HUES48 (cell line): ENCODE measurements at regions not wholly inside any gene's neighbourhood (a gene's known extent, or its start where the extent isn't known, plus 50 kb on each side); places are given as distances from the start of the nearest gene placed in this dataset.

Experiments used
- H3K27ac ChIP-seq: one replicate; pipeline ENCODE4 v1.7.0; 2013; ENCODE audit warnings: low read depth, low read length, inconsistent platforms
- H3K27me3 ChIP-seq: 2 replicates; pipeline ENCODE4 v1.6.1; 2013; ENCODE audit warnings: mild to moderate bottlenecking, low read length; ENCODE audit not compliant: control insufficient read depth, insufficient read depth
- H3K36me3 ChIP-seq: 2 replicates; pipeline ENCODE4 v1.6.1; 2013; ENCODE audit warnings: low read length; ENCODE audit not compliant: control insufficient read depth, insufficient read depth
- H3K4me1 ChIP-seq: 2 replicates; pipeline ENCODE4 v1.6.1; 2013; ENCODE audit warnings: mild to moderate bottlenecking, low read length; ENCODE audit not compliant: control insufficient read depth, insufficient read depth
- H3K4me3 ChIP-seq: 2 replicates; pipeline ENCODE4 v1.5.1; 2013; ENCODE audit warnings: mild to moderate bottlenecking, low read depth, low read length
- H3K9ac ChIP-seq: 2 replicates; pipeline ENCODE4 v1.6.1; 2013; ENCODE audit warnings: mild to moderate bottlenecking, low read depth, low read length, moderate library complexity
- H3K9me3 ChIP-seq: 2 replicates; pipeline ENCODE4 v1.6.1; 2013; ENCODE audit warnings: low read length; ENCODE audit not compliant: control insufficient read depth, insufficient read depth

DNA sequence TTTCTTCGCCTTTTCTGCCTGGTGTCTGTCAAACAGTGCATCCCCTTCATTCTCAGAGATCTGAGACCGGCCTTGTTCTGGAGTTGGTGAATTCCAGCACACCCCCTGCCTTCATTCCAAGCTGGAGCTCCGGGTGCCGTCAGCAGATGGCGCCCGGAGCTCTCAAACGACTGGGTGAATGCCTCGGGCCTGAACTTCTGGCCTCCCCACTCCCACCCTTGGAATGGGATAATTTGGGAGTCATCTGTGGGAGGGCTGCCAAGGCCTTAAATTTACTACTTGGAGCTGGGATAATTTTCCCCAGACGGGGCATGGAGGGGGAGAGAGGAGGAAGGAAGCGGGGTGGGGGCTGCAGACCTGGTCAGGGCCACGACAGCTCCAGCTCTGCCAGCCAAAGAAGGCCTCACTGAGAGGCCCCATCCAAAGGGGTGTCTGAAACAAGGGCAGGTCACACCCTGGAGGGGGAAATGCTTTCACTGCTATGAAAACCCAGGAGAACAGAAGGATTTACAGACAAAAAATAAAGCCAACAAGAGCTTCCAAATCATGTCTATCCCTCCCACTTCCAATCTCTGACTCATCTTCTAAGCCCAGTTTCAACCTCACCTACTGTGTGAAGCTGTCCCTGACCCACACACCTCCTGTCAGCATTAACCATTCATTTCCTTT is 187.9 kb downstream of the OPA1 start:
- H3K4me3 ChIP-seq, result no peak overlapping the region
- no peak overlapping the region for H3K9ac ChIP-seq
- peaks cover 31% of the 10 kb centered on the region for H3K4me1 ChIP-seq
- H3K27ac ChIP-seq, result peak overlapping the region; percentile 60
- H3K27me3 ChIP-seq, result peaks cover 44% of the 10 kb centered on the region
- no peaks in the 10 kb centered on the region for H3K36me3 ChIP-seq
- H3K9me3 ChIP-seq, result no peaks in the 10 kb centered on the region

DNA sequence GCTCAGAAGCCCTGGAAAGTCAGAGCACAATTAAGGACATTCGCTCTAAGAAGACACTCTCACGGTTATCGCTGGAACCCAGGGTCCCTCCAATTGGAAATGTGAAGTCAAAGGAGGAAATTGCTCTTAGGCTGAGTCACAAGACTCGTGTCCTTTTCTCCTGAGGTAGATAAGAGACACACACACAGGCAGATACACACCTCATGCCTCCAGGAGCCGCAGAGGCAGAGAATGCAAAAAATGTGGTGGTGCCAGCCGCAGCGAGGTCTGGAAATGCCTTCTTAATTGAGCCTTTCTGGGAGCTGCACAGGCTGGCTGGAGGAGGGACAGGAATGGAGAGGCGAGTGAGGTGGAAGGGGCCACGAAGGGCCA is 189.3 kb downstream of the OPA1 start:
- Histone ChIP-seq H3K9me3 (no peaks in the 10 kb centered on the region), H3K36me3 (no peaks in the 10 kb centered on the region), H3K4me1 (peaks cover 20% of the 10 kb centered on the region), H3K27ac (peak overlapping the region; percentile 38), H3K27me3 (peaks cover 50% of the 10 kb centered on the region), H3K4me3 (no peak overlapping the region), H3K9ac (no peak overlapping the region)

GRCh38 chr3:193782747-193783146 is 189.7 kb downstream of the OPA1 start:
- Histone ChIP-seq H3K27me3 (peaks cover 50% of the 10 kb centered on the region), H3K4me1 (peaks cover 15% of the 10 kb centered on the region), H3K27ac (peak overlapping the region; percentile 10), H3K9me3 (no peaks in the 10 kb centered on the region), H3K4me3 (no peak overlapping the region), H3K36me3 (no peaks in the 10 kb centered on the region), H3K9ac (no peak overlapping the region)

DNA sequence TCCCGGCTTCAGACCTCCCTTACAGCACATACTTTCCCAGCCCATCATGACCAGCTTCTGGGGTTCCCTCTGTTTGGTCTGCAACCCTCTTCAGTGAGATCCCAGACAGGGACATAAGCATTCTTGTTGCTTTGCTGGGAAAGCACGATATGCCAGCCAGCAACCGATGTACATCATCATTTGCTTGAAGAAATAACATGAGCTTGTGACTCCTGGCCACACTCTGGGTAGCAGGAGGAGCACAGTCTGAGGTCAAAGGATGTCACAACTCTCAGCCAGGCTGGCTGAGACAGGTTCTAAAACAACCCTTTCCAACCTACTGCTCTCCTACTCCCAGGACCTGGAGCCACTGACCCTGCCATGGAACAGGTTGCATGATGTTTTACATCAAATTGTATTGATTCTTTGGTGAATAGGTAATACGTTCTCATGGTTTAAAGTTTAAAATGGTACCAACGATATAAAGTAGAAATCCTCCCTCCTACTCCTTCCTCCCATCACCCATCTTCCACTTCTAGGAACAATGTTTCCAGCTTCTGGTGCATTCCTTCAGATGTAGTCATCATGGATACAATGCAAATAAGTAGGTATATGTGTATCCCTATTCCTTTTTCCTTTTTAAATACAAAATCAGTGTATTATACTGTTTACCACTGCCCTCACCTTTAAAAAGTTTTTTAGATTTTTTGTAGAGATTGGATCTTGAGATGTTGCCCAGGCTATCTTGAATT is 190.3 kb downstream of the OPA1 start:
- H3K4me1 ChIP-seq, result peaks cover 15% of the 10 kb centered on the region
- no peaks in the 10 kb centered on the region for H3K9me3 ChIP-seq
- H3K4me3 ChIP-seq, result no peak overlapping the region
- no peak overlapping the region for H3K9ac ChIP-seq
- H3K36me3 ChIP-seq, result no peaks in the 10 kb centered on the region
- H3K27ac ChIP-seq, result no peak overlapping the region
- H3K27me3 ChIP-seq, result peaks cover 48% of the 10 kb centered on the region

- H3K4me3 ChIP-seq, result no peak overlapping the region
- peaks cover 21% of the 10 kb centered on the region for H3K4me1 ChIP-seq
- H3K27ac ChIP-seq, result no peak overlapping the region
- no peaks in the 10 kb centered on the region for H3K36me3 ChIP-seq
- no peaks in the 10 kb centered on the region for H3K9me3 ChIP-seq
- no peak overlapping the region for H3K9ac ChIP-seq
- peaks cover 35% of the 10 kb centered on the region for H3K27me3 ChIP-seq
Observed at GRCh38 chr3:193784822-193785221, 191.8 kb downstream of the OPA1 start.

- Histone ChIP-seq H3K36me3 (no peaks in the 10 kb centered on the region), H3K9me3 (no peaks in the 10 kb centered on the region), H3K27ac (no peak overlapping the region), H3K4me3 (no peak overlapping the region), H3K27me3 (peaks cover 29% of the 10 kb centered on the region), H3K4me1 (peaks cover 19% of the 10 kb centered on the region), H3K9ac (no peak overlapping the region)
Observed at GRCh38 chr3:193787496-193787870, 194.5 kb downstream of the OPA1 start.

DNA sequence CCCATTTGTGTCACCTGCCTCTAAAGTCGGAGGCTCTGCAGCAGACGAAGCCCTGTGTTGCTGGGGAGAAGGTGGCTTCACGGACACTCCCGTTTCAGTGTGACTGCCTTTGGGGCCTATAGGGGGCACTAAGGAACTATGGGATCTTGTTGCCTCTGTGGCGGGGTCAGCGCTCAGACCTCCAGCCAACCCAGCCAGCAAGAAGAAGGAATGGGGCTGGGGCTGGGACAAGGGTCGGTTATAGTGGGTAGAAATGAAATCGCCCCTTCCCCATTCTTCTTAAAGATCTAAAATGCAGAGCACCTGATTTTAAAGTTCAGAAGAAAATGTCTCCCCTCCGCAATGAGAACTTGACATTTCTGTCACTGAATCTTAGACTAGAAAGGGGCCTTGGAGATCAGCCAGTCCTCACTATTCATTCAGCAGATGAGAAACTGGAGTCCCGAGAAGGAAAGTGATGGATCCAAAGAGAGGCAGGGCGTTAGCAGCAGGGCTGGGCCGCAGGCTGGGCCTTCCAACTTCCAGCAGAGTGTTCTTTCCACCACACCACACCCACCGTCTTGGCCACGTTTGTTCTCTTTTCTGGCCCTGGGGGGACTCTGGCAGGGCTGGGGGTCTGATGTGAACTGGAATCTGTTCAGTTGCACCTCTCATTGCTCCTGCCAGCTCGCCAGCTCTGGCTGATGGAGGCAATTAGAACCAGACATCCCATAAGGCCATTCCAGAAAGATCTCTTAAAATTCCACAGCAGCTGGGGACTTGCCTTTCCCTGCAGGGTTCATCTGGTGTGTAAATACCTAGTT is 195.4 kb downstream of the OPA1 start:
- H3K4me3 ChIP-seq, result no peak overlapping the region
- no peaks in the 10 kb centered on the region for H3K9me3 ChIP-seq
- peaks cover 25% of the 10 kb centered on the region for H3K4me1 ChIP-seq
- peak overlapping the region; percentile 16 for H3K27ac ChIP-seq
- H3K36me3 ChIP-seq, result no peaks in the 10 kb centered on the region
- peaks cover 20% of the 10 kb centered on the region for H3K27me3 ChIP-seq
- H3K9ac ChIP-seq, result no peak overlapping the region

- no peak overlapping the region for H3K27ac ChIP-seq
- peaks cover 20% of the 10 kb centered on the region for H3K27me3 ChIP-seq
- H3K36me3 ChIP-seq, result no peaks in the 10 kb centered on the region
Observed at GRCh38 chr3:193789455-193789854, 196.4 kb downstream of the OPA1 start.

GRCh38 chr3:193790086-193790990 is 197.3 kb downstream of the OPA1 start:
- H3K27me3 ChIP-seq, result peaks cover 20% of the 10 kb centered on the region
- no peak overlapping the region for H3K27ac ChIP-seq
- H3K36me3 ChIP-seq, result no peaks in the 10 kb centered on the region

More at GRCh38 chr3:193789455-193789854, 196.4 kb downstream of the OPA1 start:
- peaks cover 32% of the 10 kb centered on the region for H3K4me1 ChIP-seq
- no peak overlapping the region for H3K9ac ChIP-seq
- no peaks in the 10 kb centered on the region for H3K9me3 ChIP-seq
- no peak overlapping the region for H3K4me3 ChIP-seq

More at GRCh38 chr3:193790086-193790990, 197.3 kb downstream of the OPA1 start:
- Histone ChIP-seq H3K9ac (no peak overlapping the region), H3K4me1 (peaks cover 32% of the 10 kb centered on the region), H3K4me3 (no peak overlapping the region), H3K9me3 (no peaks in the 10 kb centered on the region)
